Renal cortical epithelial cell (primary cell): ENCODE measurements at regions not wholly inside any gene's neighbourhood (a gene's known extent, or its start where the extent isn't known, plus 50 kb on each side); places are given as distances from the start of the nearest gene placed in this dataset.
A peak's percentile ranks its signal among the peaks of the same experiment; 100 is the strongest.
"Not testable (repeated sequence)": the region's sequence is repeated elsewhere in the genome, so short reads cannot be mapped to it uniquely, and the experiment has no call there.

Experiments
- DNase-seq: peaks from one replicate; pipeline ENCODE4 v3.0.0-alpha.2; 2011; ENCODE audit warnings: low read depth

GRCh38 chr15:79157631-79158592 is 67.3 kb upstream of the RASGRF1 start:
- DNase-seq = peak; percentile 74

DNA sequence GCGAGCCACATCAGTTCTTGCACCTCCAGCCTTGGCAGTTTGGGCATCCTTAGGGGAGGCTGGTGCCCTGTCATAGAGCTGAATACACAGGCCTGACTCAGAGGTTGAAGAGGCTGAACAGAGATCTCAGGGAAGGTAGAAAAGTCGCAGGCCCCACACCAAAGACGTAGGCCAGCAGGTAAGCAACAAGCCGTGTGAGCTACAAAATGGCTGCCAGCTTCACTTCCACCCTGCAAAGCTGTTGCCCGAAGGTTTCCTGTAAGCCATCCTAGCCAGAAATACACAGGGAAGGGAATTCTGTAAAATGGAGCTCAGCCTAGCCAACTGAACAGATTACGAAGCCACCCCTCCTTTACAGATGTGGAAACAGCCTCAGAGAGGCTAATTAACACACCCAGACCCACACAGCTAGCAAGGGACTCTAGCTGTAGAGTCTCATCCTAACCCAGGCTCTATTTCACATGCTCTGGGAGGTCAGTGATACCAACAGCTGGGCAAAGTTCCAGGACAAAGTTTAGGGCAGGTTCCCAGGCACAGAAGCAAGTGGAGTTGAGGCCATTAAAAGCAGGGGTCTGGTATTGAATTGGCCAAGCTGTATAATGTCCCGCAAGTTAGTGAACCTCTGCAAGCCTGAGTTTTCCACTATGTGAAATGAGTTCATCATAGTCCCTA is 66.3 kb upstream of the RASGRF1 start:
- DNase-seq = no peak

DNA sequence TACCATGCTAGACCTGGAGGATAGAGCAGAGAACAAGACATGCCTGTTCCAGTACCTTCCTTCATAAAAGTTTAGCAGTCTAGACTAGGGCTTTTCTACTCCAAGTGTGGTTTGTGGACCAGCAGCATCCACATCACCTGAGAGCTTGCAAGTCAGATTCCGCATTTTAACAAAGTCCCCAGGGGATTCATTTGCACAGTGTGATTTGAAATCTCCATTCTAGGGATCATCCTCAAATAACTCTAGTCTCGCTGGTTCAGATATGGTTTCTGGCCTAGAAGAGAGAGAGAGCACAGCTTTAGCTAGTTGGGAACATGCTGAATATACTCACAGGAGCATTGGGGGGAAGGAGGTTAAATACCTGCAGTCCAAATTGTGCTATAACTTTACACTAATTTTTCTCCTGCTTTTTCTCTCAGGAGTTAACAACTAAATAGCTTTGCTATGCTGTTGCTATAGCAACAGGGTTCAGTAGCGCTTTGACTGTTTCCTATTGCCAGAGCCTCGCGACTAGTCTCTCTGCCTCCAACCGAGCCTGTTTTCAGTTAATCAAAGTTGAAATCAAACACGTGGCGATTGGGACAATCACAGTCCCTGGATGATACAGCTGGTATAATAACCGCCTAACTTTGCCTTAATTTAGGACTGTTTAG is 64.0 kb upstream of the RASGRF1 start:
- peak; percentile 38 for DNase-seq

DNA sequence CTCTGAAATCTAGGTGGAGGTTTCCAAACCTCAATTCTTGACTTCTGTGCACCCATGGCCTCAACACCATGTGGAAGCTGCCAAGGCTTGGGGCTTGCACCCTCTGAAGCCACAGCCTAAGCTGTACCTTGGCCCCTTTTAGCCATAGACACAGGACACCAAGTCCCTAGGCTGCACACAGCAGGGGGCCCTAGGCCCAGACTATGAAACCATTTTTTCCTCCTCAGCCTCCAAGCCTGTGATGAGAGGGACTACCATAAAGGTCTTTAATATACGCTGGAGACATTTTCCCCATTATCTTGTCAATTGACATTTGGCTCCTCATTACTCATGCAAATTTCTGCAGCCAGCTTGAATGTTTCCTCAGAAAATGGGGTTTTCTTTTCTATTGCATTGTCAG is 53.7 kb upstream of the RASGRF1 start:
- not testable (repeated sequence) for DNase-seq

GRCh38 chr15:79140846-79141570 is 50.4 kb upstream of the RASGRF1 start:
- DNase-seq = no peak
